DMS79 (cell line): ENCODE measurements at regions not wholly inside any gene's neighbourhood (a gene's known extent, or its start where the extent isn't known, plus 50 kb on each side); places are given as distances from the start of the nearest gene placed in this dataset.
"Not testable (repeated sequence)": the region's sequence is repeated elsewhere in the genome, so short reads cannot be mapped to it uniquely, and the experiment has no call there.

Experiments
- DNase-seq: peaks from one replicate; lab custom pipeline; 2025; lab: John Stamatoyannopoulos, UW

GRCh38 chr7:69436946-69437345 is 161.3 kb upstream of the AUTS2 start:
- no peak for DNase-seq

- no peak for DNase-seq
Observed at GRCh38 chr7:69438584-69439412, 159.5 kb upstream of the AUTS2 start.

GRCh38 chr7:69439636-69440325 is 158.5 kb upstream of the AUTS2 start:
- DNase-seq: no peak

GRCh38 chr7:69440976-69441375 is 157.3 kb upstream of the AUTS2 start:
- no peak for DNase-seq

- no peak for DNase-seq
Observed at GRCh38 chr7:69443136-69443535, 155.1 kb upstream of the AUTS2 start.

- no peak for DNase-seq
Observed at GRCh38 chr7:69445541-69445940, 152.7 kb upstream of the AUTS2 start.

GRCh38 chr7:69446213-69446612 is 152.1 kb upstream of the AUTS2 start:
- DNase-seq: not testable (repeated sequence)

GRCh38 chr7:69448071-69448470 is 150.2 kb upstream of the AUTS2 start:
- DNase-seq: no peak

GRCh38 chr7:69450456-69450855 is 147.8 kb upstream of the AUTS2 start:
- no peak for DNase-seq

GRCh38 chr7:69451715-69452114 is 146.6 kb upstream of the AUTS2 start:
- no peak for DNase-seq

- DNase-seq: no peak
Observed at GRCh38 chr7:69452797-69453196, 145.5 kb upstream of the AUTS2 start.

GRCh38 chr7:69457595-69458504 is 140.4 kb upstream of the AUTS2 start:
- DNase-seq: no peak

- DNase-seq: no peak
Observed at GRCh38 chr7:69464035-69464434, 134.2 kb upstream of the AUTS2 start.

- DNase-seq: no peak
Observed at GRCh38 chr7:69465262-69465661, 133.0 kb upstream of the AUTS2 start.

- no peak for DNase-seq
Observed at GRCh38 chr7:69467826-69468225, 130.4 kb upstream of the AUTS2 start.

- DNase-seq: no peak
Observed at GRCh38 chr7:69476416-69476815, 121.9 kb upstream of the AUTS2 start.

- DNase-seq: no peak
Observed at GRCh38 chr7:69482676-69483075, 115.6 kb upstream of the AUTS2 start.

- no peak for DNase-seq
Observed at GRCh38 chr7:69489533-69489932, 108.7 kb upstream of the AUTS2 start.

GRCh38 chr7:69498671-69499070 is 99.6 kb upstream of the AUTS2 start:
- DNase-seq: no peak

- DNase-seq: no peak
Observed at GRCh38 chr7:69502358-69502757, 95.9 kb upstream of the AUTS2 start.

- DNase-seq: no peak
Observed at GRCh38 chr7:69504733-69505420, 93.4 kb upstream of the AUTS2 start.

GRCh38 chr7:69508736-69509135 is 89.5 kb upstream of the AUTS2 start:
- DNase-seq: no peak
